HG03095 (cell line): ENCODE measurements at regions not wholly inside any gene's neighbourhood (a gene's known extent, or its start where the extent isn't known, plus 50 kb on each side); places are given as distances from the start of the nearest gene placed in this dataset.
"Not testable (repeated sequence)": the region's sequence is repeated elsewhere in the genome, so short reads cannot be mapped to it uniquely, and the experiment has no call there.

ENCODE experiments used
- ATAC-seq: cut with Tn5 transposase; IDR thresholded peaks from one replicate; pipeline ENCODE4 v1.9.1; 2021; ENCODE audit warnings: moderate library complexity; ENCODE audit not compliant: unreplicated experiment

- no peak for ATAC-seq
Observed at GRCh38 chrX:40885989-40886388, 150.6 kb upstream of the MED14 start.

DNA sequence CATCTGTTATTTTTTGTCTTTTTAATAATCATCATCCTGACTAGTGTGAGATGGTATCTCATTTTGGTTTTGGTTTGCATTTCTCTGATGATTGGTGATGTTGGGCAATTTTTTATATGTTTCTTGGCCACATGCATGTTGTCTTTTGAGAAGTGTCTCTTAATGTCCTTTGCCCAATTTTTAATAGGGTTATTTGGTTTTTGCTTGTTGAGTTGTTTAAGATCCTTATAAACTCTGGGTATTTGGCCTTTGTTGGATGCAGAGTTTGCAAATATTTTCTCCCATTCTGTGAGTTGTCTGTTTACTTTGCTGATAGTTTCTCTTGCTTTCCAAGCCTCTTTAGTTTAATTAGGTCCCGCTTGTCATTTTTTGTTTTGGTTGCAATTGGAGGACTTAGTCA is 152.1 kb upstream of the MED14 start:
- no peak for ATAC-seq

DNA sequence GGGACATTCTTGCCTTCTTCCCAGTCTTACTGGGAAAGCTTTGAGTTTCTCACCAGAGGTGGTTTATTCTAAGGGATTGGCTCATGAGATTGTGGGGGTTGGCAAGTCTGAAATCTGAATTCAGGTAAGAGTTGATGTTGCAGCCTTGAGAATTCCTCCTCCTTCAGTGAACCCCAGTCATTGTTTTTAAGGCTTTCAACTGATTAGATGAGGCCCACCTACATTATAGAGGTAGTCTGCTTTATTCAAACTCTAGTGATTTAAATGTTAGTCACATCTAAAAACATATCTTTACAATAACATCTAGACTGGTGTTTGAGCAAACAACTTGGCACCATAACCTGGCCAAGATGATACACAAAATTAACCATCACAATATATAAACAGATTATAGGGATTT is 156.5 kb upstream of the MED14 start:
- no peak for ATAC-seq

DNA sequence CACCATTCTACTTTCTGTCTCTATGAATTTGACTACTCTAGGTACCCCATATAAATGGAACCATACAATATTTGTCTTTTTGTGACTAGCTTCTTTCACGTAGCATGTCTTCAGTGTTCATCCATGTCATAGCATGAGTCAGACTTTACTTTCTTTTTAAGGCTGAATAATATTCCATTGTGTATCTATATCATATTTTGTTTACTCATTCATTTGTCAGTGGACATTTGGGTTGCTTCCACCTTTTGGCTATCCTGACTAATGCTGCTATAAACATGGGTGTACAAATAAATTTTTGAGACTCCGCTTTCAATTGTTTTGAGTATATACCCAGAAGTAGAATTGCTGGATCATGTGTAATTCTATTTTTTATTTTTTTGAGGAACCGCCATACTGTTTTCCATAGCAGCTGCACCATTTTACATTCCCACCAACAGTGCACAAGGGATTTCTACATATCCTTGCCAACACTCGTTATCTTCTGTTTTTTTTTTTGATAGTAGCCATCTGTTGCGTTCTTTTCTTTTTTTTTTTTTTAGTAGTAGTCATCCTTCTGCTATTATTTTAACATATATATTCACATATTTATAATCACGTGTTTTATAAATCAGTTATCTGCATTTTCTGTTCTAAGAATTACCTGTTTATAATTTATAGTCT is 158.0 kb upstream of the MED14 start:
- ATAC-seq = no peak

- ATAC-seq = no peak
Observed at GRCh38 chrX:40895246-40895645, 159.9 kb upstream of the MED14 start.

GRCh38 chrX:40897718-40898270 is 162.5 kb upstream of the MED14 start:
- no peak for ATAC-seq

GRCh38 chrX:40904739-40905138 is 169.4 kb upstream of the MED14 start:
- not testable (repeated sequence) for ATAC-seq

- ATAC-seq = no peak
Observed at GRCh38 chrX:40908026-40908425, 172.7 kb upstream of the MED14 start.

- ATAC-seq = no peak
Observed at GRCh38 chrX:40908857-40909475, 173.6 kb upstream of the MED14 start.

GRCh38 chrX:40912166-40912565 is 173.1 kb upstream of the USP9X start:
- ATAC-seq = no peak

DNA sequence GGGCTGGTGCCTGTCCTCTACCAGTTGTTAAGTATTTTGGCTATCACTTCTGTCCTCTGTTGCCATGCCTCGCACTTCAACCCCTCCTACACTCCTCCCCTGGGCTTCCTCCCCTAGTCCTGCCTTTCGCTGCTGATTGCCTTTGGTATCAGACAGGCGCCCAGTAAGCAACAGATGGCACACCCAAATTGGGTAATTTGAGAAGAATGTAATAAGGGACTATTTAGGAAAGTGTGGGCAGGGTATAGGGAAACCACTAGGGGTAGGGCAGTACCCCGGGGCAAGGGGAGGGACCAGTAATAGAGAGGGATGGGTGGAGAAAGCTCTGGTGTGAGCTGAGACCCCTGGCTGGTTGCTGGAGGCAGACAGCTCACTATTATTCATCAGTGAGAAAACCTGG is 172.7 kb upstream of the USP9X start:
- ATAC-seq = no peak

GRCh38 chrX:40920351-40920750 is 164.9 kb upstream of the USP9X start:
- no peak for ATAC-seq

DNA sequence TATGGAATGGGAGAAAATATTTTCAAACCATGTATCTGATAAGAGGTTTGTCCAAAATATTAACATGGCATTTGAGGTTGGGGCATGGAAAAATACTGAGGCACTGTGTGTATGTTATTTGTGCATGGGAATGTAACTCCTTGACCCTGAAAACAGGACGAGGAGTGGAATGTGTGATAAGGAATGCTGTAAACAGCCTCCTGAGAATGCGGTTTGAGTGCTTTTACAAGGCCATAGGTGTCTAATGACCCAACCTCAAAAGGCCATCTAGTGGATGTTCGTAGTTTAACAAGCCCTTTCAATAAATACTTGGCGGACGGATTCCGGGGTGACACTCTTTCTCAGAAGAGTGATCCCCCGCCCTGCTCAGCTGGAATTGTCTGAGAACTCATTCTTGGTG is 162.9 kb upstream of the USP9X start:
- ATAC-seq = no peak

DNA sequence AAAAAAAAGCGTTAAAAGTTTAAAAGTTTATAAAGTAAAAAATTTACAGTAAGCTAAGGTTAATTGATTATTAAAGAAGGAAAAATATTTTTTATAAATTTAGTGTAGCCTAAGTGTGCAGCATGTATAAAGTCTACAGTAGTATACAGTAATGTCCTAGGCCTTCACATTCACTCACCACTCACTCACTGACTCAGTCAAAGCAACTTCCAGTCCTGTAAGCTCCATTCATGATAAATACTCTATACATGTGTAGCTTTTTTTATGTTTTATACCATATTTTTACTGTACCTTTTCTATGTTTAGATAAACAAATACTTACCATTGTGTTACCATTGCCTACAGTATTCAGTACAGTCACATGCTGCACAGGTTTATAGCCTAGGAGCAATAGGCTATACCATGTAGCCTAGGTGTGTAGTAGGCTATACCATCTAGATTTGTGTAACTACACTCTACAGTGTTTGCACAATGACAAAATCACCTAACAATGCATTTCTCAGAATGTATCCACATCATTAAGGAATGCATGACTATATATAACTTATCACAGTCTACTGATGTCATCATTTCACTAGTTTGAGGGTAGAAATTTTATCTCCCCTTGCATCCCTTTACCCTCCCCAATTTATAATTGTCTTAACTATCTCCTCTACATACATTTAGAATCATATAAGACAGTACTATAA is 158.4 kb upstream of the USP9X start:
- ATAC-seq = not testable (repeated sequence)

GRCh38 chrX:40928076-40928475 is 157.2 kb upstream of the USP9X start:
- ATAC-seq = no peak

DNA sequence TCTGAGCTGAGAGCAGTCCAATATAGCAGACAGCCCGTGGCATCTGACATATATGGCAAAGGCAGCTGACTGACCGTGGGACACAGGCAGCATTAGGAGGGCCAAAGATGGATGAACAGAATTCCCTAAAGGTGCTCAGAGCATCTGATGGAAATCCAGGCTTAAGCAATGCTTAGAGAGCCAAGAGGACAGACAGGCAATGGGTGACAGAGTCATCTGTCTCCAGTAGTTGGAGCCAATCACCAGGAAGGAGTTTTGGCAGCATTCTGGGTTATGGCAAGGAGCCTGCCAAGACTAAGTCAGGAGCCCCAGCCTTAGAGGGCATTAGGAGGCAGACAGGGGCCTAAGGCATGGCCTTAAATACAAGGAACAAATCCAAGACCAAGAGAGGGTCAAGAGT is 153.3 kb upstream of the USP9X start:
- no peak for ATAC-seq

- no peak for ATAC-seq
Observed at GRCh38 chrX:40933132-40933705, 152.0 kb upstream of the USP9X start.

GRCh38 chrX:40933706-40934425 is 151.4 kb upstream of the USP9X start:
- ATAC-seq = no peak

- ATAC-seq = no peak
Observed at GRCh38 chrX:40936827-40937226, 148.4 kb upstream of the USP9X start.

DNA sequence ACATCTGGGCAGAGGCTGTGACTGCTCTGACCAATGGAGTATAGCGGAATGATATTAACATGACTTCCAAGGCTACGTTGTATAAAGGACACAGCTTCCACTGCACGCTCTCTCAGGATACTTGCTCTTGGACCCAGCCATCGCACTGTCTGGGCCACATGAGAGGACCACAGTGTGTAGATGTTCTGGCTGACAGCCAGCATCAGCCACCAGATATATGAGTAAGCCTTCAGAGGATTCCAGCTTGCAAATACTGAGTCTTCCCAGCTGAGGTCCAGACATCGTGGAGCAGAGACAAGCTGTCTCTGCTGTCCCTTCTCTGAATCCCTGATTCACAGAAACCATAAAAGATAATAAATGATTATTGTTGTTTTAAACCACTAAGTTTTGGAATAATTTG is 146.8 kb upstream of the USP9X start:
- no peak for ATAC-seq

GRCh38 chrX:40943093-40943641 is 142.1 kb upstream of the USP9X start:
- ATAC-seq = no peak
